ENCODE measurements at regions not wholly inside any gene's neighbourhood (a gene's known extent, or its start where the extent isn't known, plus 50 kb on each side); places are given as distances from the start of the nearest gene placed in this dataset.

GRCh38 chr5:57717555-57717954 is 234.9 kb upstream of the ACTBL2 start:
- Histone ChIP-seq H3K27me3 (replicated peaks in 1 of 4; ENCODE audit: control insufficient read depth in 3 of 4, extremely low read depth in 1 of 4, insufficient read depth in 3 of 4, low read length in 3 of 4) (no peaks in the 10 kb centered on the region), H4K91ac (replicated peaks; ENCODE audit: insufficient read length, low read length) (no peak overlapping the region), H3K4me3 (ENCODE audit: extremely low read depth in 1 of 4, insufficient read depth in 2 of 4, low read depth in 3 of 4, low read length in 4 of 4) (no peak overlapping the region), H4K5ac (ENCODE audit: insufficient read length, low read depth, low read length) (no peak overlapping the region), H2BK20ac (ENCODE audit: low read length) (no peak overlapping the region), H2AFZ (ENCODE audit: low read length) (no peak overlapping the region), H2BK15ac (ENCODE audit: low read length) (no peak overlapping the region), H3K4me2 (ENCODE audit: insufficient read depth in 1 of 2, low read depth in 2 of 2, low read length in 2 of 2) (no peak overlapping the region), H3K23ac (ENCODE audit: insufficient read length) (no peak overlapping the region), H4K20me1 (replicated peaks in 1 of 2; ENCODE audit: control insufficient read depth in 1 of 2, insufficient read depth in 2 of 2, low read length in 2 of 2) (no peaks in the 10 kb centered on the region), H2AK5ac (ENCODE audit: low read depth, low read length) (no peak overlapping the region), H3K36me3 (ENCODE audit: control insufficient read depth in 2 of 4, insufficient read depth in 4 of 4, low read length in 3 of 4) (no peaks in the 10 kb centered on the region), H2BK12ac (ENCODE audit: low read depth, low read length) (no peak overlapping the region), H3K4me1 (replicated peaks in 1 of 4; ENCODE audit: control insufficient read depth in 3 of 4, insufficient read depth in 4 of 4, low read length in 3 of 4) (no peaks in the 10 kb centered on the region), H3K79me1 (ENCODE audit: low read depth, low read length) (no peaks in the 10 kb centered on the region), H3K23me2 (ENCODE audit: low read depth, low read length) (no peaks in the 10 kb centered on the region), H3K9me3 (ENCODE audit: insufficient read depth in 2 of 2, low read depth in 1 of 2, low read length in 1 of 2) (no peaks in the 10 kb centered on the region), H3K14ac (ENCODE audit: insufficient read length) (no peak overlapping the region), H3K79me2 (ENCODE audit: control insufficient read depth in 1 of 2, insufficient read depth in 2 of 2, low read length in 2 of 2) (no peaks in the 10 kb centered on the region), H3K9ac (replicated peaks in 1 of 4; ENCODE audit: extremely low read depth in 1 of 4, low read depth in 3 of 4, low read length in 3 of 4) (no peak overlapping the region), H3K56ac (replicated peaks; ENCODE audit: insufficient read length, low read depth, low read length) (no peak overlapping the region), H4K8ac (ENCODE audit: extremely low read depth, insufficient read depth, low read length) (no peak overlapping the region), H2BK120ac (replicated peaks; ENCODE audit: low read depth, low read length) (no peak overlapping the region), H2BK5ac (ENCODE audit: low read depth, low read length) (no peak overlapping the region), H3K18ac (ENCODE audit: extremely low read depth, low read length) (no peak overlapping the region), H3K4ac (replicated peaks; ENCODE audit: insufficient read length, low read depth, low read length) (no peak overlapping the region), H3K27ac (ENCODE audit: low read depth, low read length) (no peak overlapping the region)
- TF ChIP-seq SAP30 (IDR thresholded peaks at IDR 0.05; ENCODE audit: insufficient read depth, insufficient replicate concordance, low read length) (no peak), KDM5A (IDR thresholded peaks at IDR 0.05; ENCODE audit: low read length) (no peak), SP2 (IDR thresholded peaks at IDR 0.05; ENCODE audit: low read length) (no peak)
- no peak for DNase-seq (ENCODE audit: low read depth in 1 of 2, low spot score in 2 of 2)
- ChIA-PET CTCF (ENCODE audit: partially characterized antibody) (no interaction called here), POLR2A (ENCODE audit: partially characterized antibody) (no interaction called here)
- FAIRE-seq = no peak
- WGBS, 2 experiments (ENCODE audit: extremely low coverage in 1 of 2, insufficient coverage in 1 of 2, insufficient read length in 1 of 2, insufficient replicate concordance in 2 of 2, low coverage in 1 of 2, low lambda C conversion rate in 2 of 2, missing lambda C conversion rate in 1 of 2) = 70% methylated on average over 4 of the region's 4 CpGs; no CpG with 5 or more reads in 1 of the 2 experiments

Data from H1 (cell line).